ENCODE measurements at regions not wholly inside any gene's neighbourhood (a gene's known extent, or its start where the extent isn't known, plus 50 kb on each side); places are given as distances from the start of the nearest gene placed in this dataset.

DNA sequence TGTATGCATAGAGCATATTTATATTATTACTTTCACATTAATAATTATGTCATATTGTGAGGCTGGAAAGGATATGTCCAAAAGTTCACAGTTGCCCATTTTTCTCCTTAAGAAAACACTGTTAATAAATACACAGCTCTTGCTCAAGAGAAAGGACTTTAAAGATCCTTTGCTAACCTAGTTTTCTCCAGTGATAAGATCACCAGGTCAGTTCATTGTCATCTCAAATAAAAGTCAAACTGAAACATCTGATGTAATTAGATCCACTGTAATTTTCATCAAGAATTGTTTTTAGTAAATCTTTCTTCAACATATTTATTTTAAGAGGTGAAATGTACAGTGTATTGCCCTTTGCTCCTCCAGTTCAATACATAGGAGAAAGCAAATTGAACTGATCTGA lies 82.8 kb upstream of the KLHL1 start:
- no peak for TF ChIP-seq CTCF (IDR thresholded peaks at IDR 0.05; ENCODE audit: low read depth, low read length)
- H3K4me3 ChIP-seq (replicated peaks in 1 of 2; ENCODE audit: low read depth in 2 of 2, low read length in 2 of 2) = no peak overlapping the region
- DNase-seq (ENCODE audit: low read depth in 2 of 2) = no peak

DNA sequence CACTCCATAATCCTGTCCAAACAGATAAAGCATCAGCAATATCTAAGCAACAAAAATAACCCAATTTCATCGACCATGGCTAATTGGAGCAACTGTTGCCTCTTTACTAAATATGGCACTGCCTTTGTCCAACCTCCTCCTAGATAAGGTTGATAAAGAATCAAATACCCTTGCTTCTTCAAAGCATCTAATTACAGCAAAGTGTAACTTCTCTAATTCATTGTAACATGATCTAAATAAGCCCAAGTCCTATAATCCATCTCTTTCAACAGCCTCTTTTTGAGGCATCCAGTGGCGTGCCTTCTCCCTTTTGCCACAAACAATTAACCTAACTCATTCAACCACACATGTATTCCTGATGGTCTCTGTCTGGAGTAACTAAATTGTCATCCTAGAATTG lies 81.7 kb upstream of the KLHL1 start:
- no peak for TF ChIP-seq CTCF (IDR thresholded peaks at IDR 0.05; ENCODE audit: low read depth, low read length)
- H3K4me3 ChIP-seq (replicated peaks in 1 of 2; ENCODE audit: low read depth in 2 of 2, low read length in 2 of 2) = no peak overlapping the region
- DNase-seq (ENCODE audit: low read depth in 2 of 2) = no peak

- no peak for TF ChIP-seq CTCF (IDR thresholded peaks at IDR 0.05; ENCODE audit: low read depth, low read length)
- no peak overlapping the region for H3K4me3 ChIP-seq (replicated peaks in 1 of 2; ENCODE audit: low read depth in 2 of 2, low read length in 2 of 2)
- no peak for DNase-seq (ENCODE audit: low read depth in 2 of 2)
Measured at GRCh38 chr13:70188567-70188966, 80.3 kb upstream of the KLHL1 start.

DNA sequence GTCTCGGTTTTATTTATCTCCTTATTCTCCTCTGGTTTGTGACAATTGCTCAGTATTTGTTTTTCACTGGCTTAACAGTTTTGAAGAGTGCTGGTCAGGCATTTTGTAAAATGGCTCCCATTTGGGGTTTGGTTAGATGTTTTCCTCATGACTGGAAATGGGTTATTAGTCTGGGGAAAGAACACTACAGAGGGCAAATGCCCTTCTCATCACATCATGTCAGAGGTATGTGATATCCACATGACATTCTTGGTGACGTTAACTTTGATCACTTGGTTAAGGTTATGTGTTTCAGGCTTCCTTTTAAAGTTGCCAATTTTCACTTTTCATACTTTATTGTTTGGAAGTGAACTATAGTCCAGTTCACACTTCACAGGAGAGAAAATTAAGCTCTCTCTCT lies 74.8 kb upstream of the KLHL1 start:
- TF ChIP-seq CTCF (IDR thresholded peaks at IDR 0.05; ENCODE audit: low read depth, low read length) = no peak
- H3K4me3 ChIP-seq (replicated peaks in 1 of 2; ENCODE audit: low read depth in 2 of 2, low read length in 2 of 2) = no peak overlapping the region
- DNase-seq (ENCODE audit: low read depth in 2 of 2) = peak in 1 of 2 donors; percentile 0
